ENCODE measurements at regions not wholly inside any gene's neighbourhood (a gene's known extent, or its start where the extent isn't known, plus 50 kb on each side); places are given as distances from the start of the nearest gene placed in this dataset.

DNA sequence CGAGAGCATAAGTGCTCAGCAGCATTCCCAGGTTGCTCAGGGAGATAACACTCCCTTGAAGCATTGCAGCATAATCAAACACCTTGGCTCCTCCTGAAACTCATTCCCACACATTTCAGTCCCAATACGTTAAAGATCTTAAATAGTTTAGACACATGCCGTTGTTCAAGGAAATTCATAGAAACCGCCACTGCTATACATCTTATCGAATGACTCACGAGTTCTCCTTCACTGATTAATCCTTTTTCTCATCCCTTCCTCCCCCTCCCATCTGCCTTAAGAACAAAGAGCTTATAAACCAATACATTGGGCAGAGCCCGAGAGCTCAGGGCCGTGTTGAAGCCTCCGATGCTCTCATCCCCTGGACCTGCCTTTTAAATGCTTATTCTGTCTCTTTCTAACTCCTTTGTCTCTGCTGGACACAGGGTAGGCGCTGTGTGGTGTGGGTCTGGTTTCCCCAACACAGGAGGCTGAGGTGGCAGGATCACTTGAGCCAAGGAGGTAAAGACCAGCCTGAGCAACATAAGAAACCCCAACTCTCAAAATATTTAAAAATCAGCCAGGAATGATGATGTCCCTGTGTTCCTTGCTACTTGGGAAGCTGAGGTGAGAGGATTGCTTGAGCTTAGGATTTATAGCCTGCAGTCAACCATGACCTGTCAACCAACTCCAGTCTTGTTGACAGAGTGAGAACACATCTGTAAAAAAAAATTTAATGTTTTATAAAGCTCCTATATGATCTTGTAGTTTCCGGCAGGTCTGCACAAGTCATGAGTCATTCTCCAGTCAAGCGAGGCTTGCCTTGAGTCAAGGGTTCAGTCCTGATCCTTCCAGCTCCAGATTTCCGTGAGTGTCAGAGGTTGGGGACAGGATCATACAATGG, 394.0 kb upstream of the HSFY2 start:
- DNase-seq (ENCODE audit: low read depth, low spot score): no peak
- H3K4me3 ChIP-seq (ENCODE audit: low read depth, low read length): no peak overlapping the region
- TF ChIP-seq, protein P1, sequence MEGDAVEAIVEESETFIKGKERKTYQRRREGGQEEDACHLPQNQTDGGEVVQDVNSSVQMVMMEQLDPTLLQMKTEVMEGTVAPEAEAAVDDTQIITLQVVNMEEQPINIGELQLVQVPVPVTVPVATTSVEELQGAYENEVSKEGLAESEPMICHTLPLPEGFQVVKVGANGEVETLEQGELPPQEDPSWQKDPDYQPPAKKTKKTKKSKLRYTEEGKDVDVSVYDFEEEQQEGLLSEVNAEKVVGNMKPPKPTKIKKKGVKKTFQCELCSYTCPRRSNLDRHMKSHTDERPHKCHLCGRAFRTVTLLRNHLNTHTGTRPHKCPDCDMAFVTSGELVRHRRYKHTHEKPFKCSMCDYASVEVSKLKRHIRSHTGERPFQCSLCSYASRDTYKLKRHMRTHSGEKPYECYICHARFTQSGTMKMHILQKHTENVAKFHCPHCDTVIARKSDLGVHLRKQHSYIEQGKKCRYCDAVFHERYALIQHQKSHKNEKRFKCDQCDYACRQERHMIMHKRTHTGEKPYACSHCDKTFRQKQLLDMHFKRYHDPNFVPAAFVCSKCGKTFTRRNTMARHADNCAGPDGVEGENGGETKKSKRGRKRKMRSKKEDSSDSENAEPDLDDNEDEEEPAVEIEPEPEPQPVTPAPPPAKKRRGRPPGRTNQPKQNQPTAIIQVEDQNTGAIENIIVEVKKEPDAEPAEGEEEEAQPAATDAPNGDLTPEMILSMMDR (IDR thresholded peaks at IDR 0.05; ENCODE audit: insufficient read depth, low read length, missing control alignments): no peak
- POLR2A ChIA-PET: no interaction called here
- CTCF ChIA-PET: no interaction called here

- no peak overlapping the region for H3K4me3 ChIP-seq (ENCODE audit: low read depth, low read length)
- DNase-seq (ENCODE audit: low read depth, low spot score): no peak
- ChIA-PET CTCF (no interaction called here), POLR2A (no interaction called here)
- TF ChIP-seq, protein P1 (IDR thresholded peaks at IDR 0.05; ENCODE audit: insufficient read depth, low read length, missing control alignments): no peak
These were observed 375.2 kb upstream of the HSFY2 start for GRCh38 chrY:19148783-19149182.

GRCh38 chrY:19146296-19146695, 372.8 kb upstream of the HSFY2 start:
- DNase-seq (ENCODE audit: low read depth, low spot score): no peak
- POLR2A ChIA-PET: no interaction called here
- TF ChIP-seq, protein P1 (IDR thresholded peaks at IDR 0.05; ENCODE audit: insufficient read depth, low read length, missing control alignments): no peak
- CTCF ChIA-PET: no interaction called here
- H3K4me3 ChIP-seq (ENCODE audit: low read depth, low read length): no peak overlapping the region

- no peak for DNase-seq (ENCODE audit: low read depth, low spot score)
- POLR2A ChIA-PET: no interaction called here
- TF ChIP-seq, protein P1 (IDR thresholded peaks at IDR 0.05; ENCODE audit: insufficient read depth, low read length, missing control alignments): no peak
These were observed 368.6 kb upstream of the HSFY2 start for GRCh38 chrY:19142093-19142492.

GRCh38 chrY:19140285-19140920, 366.9 kb upstream of the HSFY2 start:
- H3K4me3 ChIP-seq (ENCODE audit: low read depth, low read length): no peak overlapping the region
- ChIA-PET POLR2A (no interaction called here), CTCF (no interaction called here)
- TF ChIP-seq, protein P1 (IDR thresholded peaks at IDR 0.05; ENCODE audit: insufficient read depth, low read length, missing control alignments): no peak
- no peak for DNase-seq (ENCODE audit: low read depth, low spot score)

More at GRCh38 chrY:19142093-19142492, 368.6 kb upstream of the HSFY2 start:
- no peak overlapping the region for H3K4me3 ChIP-seq (ENCODE audit: low read depth, low read length)
- CTCF ChIA-PET: no interaction called here

DNA sequence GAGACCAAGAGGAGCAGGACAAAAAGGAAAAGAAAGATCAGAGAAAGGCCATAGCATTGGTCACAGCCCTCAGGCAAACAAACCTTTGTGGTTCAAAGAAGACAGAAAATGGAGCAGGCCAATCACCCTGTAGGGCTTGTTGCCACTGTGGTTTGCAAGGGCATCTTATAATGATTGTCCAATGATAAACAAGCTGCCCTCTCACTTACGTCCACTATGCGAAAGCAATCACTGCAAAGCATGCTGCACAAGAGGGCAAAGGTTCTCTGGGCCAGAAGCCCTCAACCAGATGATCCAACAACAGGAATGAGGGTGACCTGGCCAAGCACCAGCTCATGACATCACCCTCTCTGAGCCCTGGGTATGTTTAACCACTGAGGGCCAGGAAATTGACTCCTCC, 360.9 kb upstream of the HSFY2 start:
- POLR2A ChIA-PET: no interaction called here
- DNase-seq (ENCODE audit: low read depth, low spot score): no peak
- TF ChIP-seq, protein P1 (IDR thresholded peaks at IDR 0.05; ENCODE audit: insufficient read depth, low read length, missing control alignments): no peak
- no peak overlapping the region for H3K4me3 ChIP-seq (ENCODE audit: low read depth, low read length)
- CTCF ChIA-PET: no interaction called here
